Inferior parietal cortex (tissue), 1 donor: ENCODE measurements at regions not wholly inside any gene's neighbourhood (a gene's known extent, or its start where the extent isn't known, plus 50 kb on each side); places are given as distances from the start of the nearest gene placed in this dataset.
A peak's percentile ranks its signal among the peaks of the same experiment; 100 is the strongest.

Source experiments
- DNase-seq: peaks from one replicate; pipeline ENCODE4 v3.0.0-alpha.2; 2016; ENCODE audit errors: extremely low spot score

GRCh38 chr13:106981051-106981450 is 413.1 kb upstream of the ARGLU1 start:
- DNase-seq: peak; percentile 64

GRCh38 chr13:106967391-106967790 is 399.5 kb upstream of the ARGLU1 start:
- DNase-seq: no peak

- no peak for DNase-seq
These were observed 395.2 kb upstream of the ARGLU1 start for GRCh38 chr13:106963151-106963550.

- DNase-seq: no peak
These were observed 393.7 kb upstream of the ARGLU1 start for GRCh38 chr13:106961651-106962050.

GRCh38 chr13:106961216-106961615 is 393.3 kb upstream of the ARGLU1 start:
- DNase-seq: no peak

- DNase-seq: no peak
These were observed 390.7 kb upstream of the ARGLU1 start for GRCh38 chr13:106958621-106959048.

- DNase-seq: no peak
These were observed 374.6 kb upstream of the ARGLU1 start for GRCh38 chr13:106942563-106942962.

GRCh38 chr13:106941779-106942178 is 373.8 kb upstream of the ARGLU1 start:
- DNase-seq: no peak

GRCh38 chr13:106927421-106927820 is 359.5 kb upstream of the ARGLU1 start:
- no peak for DNase-seq

GRCh38 chr13:106922384-106922783 is 354.4 kb upstream of the ARGLU1 start:
- DNase-seq: no peak

GRCh38 chr13:106919638-106920037 is 351.7 kb upstream of the ARGLU1 start:
- no peak for DNase-seq

- DNase-seq: no peak
These were observed 351.2 kb upstream of the ARGLU1 start for GRCh38 chr13:106919133-106919532.

- DNase-seq: no peak
These were observed 350.6 kb upstream of the ARGLU1 start for GRCh38 chr13:106918557-106918860.

GRCh38 chr13:106917673-106918556 is 350.0 kb upstream of the ARGLU1 start:
- DNase-seq: peak; percentile 81

- no peak for DNase-seq
These were observed 349.2 kb upstream of the ARGLU1 start for GRCh38 chr13:106917024-106917571.

- DNase-seq: no peak
These were observed 348.5 kb upstream of the ARGLU1 start for GRCh38 chr13:106916329-106916976.

GRCh38 chr13:106915146-106915545 is 347.2 kb upstream of the ARGLU1 start:
- no peak for DNase-seq

- no peak for DNase-seq
These were observed 343.7 kb upstream of the ARGLU1 start for GRCh38 chr13:106911627-106912026.

GRCh38 chr13:106911020-106911419 is 343.1 kb upstream of the ARGLU1 start:
- no peak for DNase-seq

GRCh38 chr13:106906426-106906996 is 338.6 kb upstream of the ARGLU1 start:
- DNase-seq: no peak

GRCh38 chr13:106905380-106906162 is 337.6 kb upstream of the ARGLU1 start:
- no peak for DNase-seq

- no peak for DNase-seq
These were observed 331.5 kb upstream of the ARGLU1 start for GRCh38 chr13:106899442-106899841.
